GM18873 (cell line): ENCODE measurements at regions not wholly inside any gene's neighbourhood (a gene's known extent, or its start where the extent isn't known, plus 50 kb on each side); places are given as distances from the start of the nearest gene placed in this dataset.
"Not testable (repeated sequence)": the region's sequence is repeated elsewhere in the genome, so short reads cannot be mapped to it uniquely, and the experiment has no call there.

Source experiments
- ATAC-seq: cut with Tn5 transposase; IDR thresholded peaks from one replicate; pipeline ENCODE4 v1.9.1; 2021; ENCODE audit warnings: mild to moderate bottlenecking, moderate library complexity, moderate number of reproducible peaks; ENCODE audit not compliant: unreplicated experiment, low FRiP score

- no peak for ATAC-seq
These were observed 907.3 kb upstream of the CITED2 start for GRCh38 chr6:140281767-140282166.

- no peak for ATAC-seq
These were observed 906.8 kb upstream of the CITED2 start for GRCh38 chr6:140281236-140281635.

DNA sequence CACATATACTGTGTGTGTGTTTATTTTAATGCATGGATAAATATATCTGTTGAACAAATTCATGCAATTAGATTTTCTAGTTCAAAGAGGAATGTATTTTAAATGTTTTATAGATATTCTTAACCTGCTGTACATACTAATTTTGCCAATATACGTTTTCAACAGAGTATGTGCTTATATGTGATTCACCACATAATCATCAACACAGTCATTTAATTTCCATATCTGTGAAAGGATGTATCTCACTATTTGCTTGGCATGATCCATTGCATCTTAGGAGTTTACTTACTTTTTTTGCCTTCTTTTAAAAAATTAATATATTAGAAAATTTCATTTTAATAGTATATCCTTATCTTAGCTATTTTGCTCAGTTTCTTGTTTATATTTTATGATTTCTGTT lies 902.3 kb upstream of the CITED2 start:
- ATAC-seq: no peak

GRCh38 chr6:140276133-140276532 lies 901.7 kb upstream of the CITED2 start:
- no peak for ATAC-seq

GRCh38 chr6:140275725-140276124 lies 901.3 kb upstream of the CITED2 start:
- ATAC-seq: no peak

- ATAC-seq: no peak
These were observed 900.1 kb upstream of the CITED2 start for GRCh38 chr6:140274548-140274947.

GRCh38 chr6:140271759-140272377 lies 897.4 kb upstream of the CITED2 start:
- ATAC-seq: peak; percentile 96

DNA sequence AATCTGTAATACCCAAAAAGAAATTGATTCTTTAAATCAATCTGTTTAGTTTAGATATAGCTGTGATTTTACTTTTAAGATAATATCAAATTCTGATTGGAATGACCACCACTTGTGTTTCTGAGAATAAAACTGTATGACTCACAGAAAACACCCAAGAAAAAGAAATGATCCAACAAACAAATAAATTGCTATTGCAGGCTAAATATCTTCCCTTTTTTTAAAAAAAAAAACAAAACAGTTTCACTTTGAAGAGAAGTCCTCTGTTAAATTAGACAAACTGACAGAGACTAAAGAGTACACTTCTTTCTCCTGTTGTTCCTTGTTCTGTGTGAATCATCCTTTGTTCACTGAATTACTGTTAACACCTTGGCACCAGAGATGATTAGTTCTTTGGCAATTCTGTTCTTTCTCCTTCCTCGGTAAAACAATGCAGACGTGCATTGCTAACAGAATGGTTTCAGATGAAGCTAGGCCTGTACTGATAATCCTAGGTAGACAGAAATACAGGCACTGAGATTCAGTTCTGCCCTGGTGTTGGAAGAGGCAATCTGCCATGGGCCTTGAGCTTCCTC lies 895.2 kb upstream of the CITED2 start:
- no peak for ATAC-seq

DNA sequence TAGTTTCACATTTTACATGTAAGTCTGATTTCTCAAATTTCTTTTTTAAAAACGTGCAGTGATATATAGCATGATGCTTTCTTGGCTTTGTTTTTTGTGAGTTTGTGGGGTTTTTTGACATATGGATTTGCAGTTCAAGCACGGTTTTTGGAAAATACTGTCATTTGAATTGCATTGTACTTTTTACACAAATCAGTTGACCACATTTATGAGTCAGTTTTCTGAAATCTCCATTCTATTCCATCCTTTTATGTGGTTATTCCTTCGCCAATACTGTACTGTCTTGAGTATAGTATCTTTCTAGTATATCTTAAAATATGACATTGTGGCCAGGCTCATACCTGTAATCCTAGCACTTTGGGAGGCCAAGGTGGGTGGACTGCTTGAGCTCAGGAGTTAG lies 890.0 kb upstream of the CITED2 start:
- ATAC-seq: no peak

GRCh38 chr6:140258302-140258701 lies 883.9 kb upstream of the CITED2 start:
- ATAC-seq: not testable (repeated sequence)

DNA sequence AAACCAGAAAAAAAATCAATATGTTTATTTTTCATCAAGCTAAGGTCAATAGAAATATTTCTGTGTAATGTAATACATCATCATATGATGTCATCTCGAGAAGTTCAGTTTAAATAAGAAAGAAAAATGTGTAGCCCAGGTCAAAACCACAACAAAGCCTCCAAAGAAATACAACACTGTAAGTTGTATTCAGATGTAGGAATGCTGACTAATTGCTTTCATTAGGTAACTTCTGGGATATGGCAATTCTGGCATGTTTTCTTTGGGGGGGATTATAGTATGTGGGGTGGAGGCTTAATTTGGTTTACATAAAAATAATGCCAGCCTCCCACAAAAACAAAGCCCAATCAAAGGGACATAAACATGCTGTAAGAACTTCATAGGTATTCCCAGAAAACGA lies 881.8 kb upstream of the CITED2 start:
- ATAC-seq: no peak

GRCh38 chr6:140253096-140253495 lies 878.6 kb upstream of the CITED2 start:
- no peak for ATAC-seq

- no peak for ATAC-seq
These were observed 877.7 kb upstream of the CITED2 start for GRCh38 chr6:140252099-140252498.

GRCh38 chr6:140245296-140246040 lies 871.0 kb upstream of the CITED2 start:
- no peak for ATAC-seq

- ATAC-seq: no peak
These were observed 862.8 kb upstream of the CITED2 start for GRCh38 chr6:140237251-140237650.

DNA sequence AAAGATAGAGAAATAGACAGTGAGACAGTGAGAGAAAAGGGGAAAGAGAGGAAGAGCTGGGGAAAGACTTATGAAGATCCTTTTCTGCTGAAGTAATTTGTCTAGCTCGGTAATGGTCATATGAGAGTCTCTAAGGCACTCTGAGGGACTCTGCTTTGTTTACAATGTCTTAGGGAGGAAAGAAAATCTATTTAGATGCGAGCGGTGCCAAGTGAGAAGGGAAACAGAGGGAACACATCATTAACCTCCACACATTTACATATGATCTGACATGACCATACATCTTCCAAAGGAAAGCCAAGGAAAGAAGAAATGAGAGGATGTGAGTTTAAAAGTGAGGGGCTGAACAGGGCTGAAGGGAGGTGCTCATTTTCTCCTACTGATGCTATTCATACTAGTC lies 862.3 kb upstream of the CITED2 start:
- no peak for ATAC-seq

GRCh38 chr6:140230282-140230681 lies 855.8 kb upstream of the CITED2 start:
- ATAC-seq: no peak

DNA sequence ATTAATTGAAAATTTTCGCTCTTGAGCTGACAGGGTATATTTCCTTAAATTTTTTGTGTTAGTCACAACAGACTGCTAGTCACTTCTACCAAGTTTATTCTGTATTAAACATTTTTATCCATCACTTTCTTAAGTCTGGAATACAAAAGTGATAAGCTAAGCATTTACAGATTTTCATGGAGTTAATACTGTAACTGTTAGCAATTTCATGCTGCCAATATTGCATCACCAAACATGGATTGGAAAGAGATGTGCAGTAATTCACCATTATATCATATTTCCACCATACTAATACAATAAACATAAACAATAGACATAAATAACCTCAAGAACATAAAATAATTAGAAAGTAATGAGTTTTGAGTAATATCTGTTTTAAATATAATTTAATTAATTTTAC lies 854.0 kb upstream of the CITED2 start:
- no peak for ATAC-seq

DNA sequence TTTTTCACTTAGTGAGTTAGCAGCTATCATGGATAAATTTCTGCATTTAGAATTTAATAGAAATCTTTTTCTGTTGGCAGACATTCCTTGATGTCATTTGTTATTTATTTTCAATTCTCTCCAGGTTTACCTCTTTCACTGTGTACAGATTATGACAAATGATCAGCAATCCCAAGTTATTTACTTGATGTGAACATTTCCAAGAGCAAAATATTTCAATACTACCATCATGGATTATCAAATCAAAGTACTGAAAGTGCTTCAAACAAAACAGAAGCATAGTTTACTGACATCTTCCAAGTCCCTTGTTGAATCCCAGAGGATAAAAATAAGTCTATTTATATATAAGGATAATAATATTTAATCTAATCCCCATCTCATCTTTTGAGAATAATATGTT lies 852.2 kb upstream of the CITED2 start:
- ATAC-seq: no peak

DNA sequence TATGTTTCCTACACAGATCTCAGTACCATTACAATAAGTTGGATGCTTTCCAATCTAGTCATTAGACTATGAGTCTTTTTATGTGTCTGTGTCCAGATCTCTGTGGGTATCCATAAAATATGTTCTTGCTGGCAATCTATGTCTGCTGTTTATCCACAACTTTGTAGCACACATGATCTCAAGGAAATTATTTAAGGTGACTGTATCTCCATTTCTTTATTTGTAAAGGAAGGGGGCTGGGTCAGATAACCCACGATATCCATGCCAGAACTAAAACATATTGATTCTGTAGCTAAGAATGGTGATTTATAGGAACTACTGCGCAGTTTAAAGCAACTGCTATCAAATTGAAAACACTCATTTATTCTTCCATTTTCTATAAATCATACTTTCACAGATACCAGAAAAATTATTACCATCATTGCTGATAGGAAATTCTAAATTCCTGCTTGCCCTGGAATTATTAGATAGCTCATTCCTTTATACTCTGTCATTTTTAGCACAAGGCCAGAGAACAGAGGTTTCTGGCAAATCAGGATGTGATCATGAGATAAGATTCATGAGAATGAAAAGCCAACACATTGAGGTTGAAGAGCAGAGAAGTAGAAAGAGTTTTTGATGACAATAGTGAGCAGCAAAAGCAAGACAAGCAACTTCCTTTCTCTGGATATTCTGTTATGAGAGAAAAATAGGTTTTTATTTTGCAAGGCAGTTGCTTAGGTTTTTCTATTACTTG lies 851.4 kb upstream of the CITED2 start:
- ATAC-seq: no peak

GRCh38 chr6:140217283-140217682 lies 842.8 kb upstream of the CITED2 start:
- ATAC-seq: no peak
